ENCODE measurements at regions not wholly inside any gene's neighbourhood (a gene's known extent, or its start where the extent isn't known, plus 50 kb on each side); places are given as distances from the start of the nearest gene placed in this dataset.
"Not testable (repeated sequence)": the region's sequence is repeated elsewhere in the genome, so short reads cannot be mapped to it uniquely, and the experiment has no call there.

- Histone ChIP-seq H3K14ac (ENCODE audit: low read length) (no peak overlapping the region), H2BK12ac (ENCODE audit: low read length) (no peak overlapping the region), H3K27ac (replicated peaks; ENCODE audit: low read length) (no peak overlapping the region), H3K4me1 (ENCODE audit: control insufficient read depth in 2 of 2, insufficient read depth in 1 of 2, low read depth in 1 of 2, low read length in 2 of 2) (peaks cover 0 to 1% of the 10 kb centered on the region in 2 donors), H2BK15ac (ENCODE audit: low read length) (no peak overlapping the region), H2AFZ (ENCODE audit: low read length) (no peak overlapping the region), H4K8ac (ENCODE audit: low read depth, low read length) (no peak overlapping the region), H3K36me3 (replicated peaks in 1 of 2; ENCODE audit: control insufficient read depth in 2 of 2, insufficient read depth in 2 of 2, low read length in 2 of 2) (no peaks in the 10 kb centered on the region), H3K79me1 (ENCODE audit: low read depth, low read length) (no peaks in the 10 kb centered on the region), H3K4me3 (ENCODE audit: low read length in 2 of 2) (no peak overlapping the region), H3K9ac (ENCODE audit: low read depth, low read length, poor library complexity) (no peak overlapping the region), H2BK5ac (ENCODE audit: low read length) (no peak overlapping the region), H3K23ac (ENCODE audit: low read depth, low read length, poor library complexity) (no peak overlapping the region), H3K18ac (ENCODE audit: low read length) (no peak overlapping the region), H4K91ac (ENCODE audit: low read depth, low read length, poor library complexity) (no peak overlapping the region), H2AK5ac (ENCODE audit: low read depth, low read length) (no peak overlapping the region), H3K9me3 (replicated peaks in 1 of 2; ENCODE audit: control insufficient read depth in 2 of 2, insufficient read depth in 1 of 2, low read depth in 1 of 2, low read length in 2 of 2) (no peaks in the 10 kb centered on the region), H2BK120ac (ENCODE audit: low read depth, low read length) (no peak overlapping the region), H3K4me2 (ENCODE audit: insufficient read depth, low read length, poor library complexity, severe bottlenecking) (no peak overlapping the region), H3K27me3 (ENCODE audit: control insufficient read depth in 3 of 3, insufficient read depth in 3 of 3, low read depth in 1 of 3, low read length in 3 of 3) (no peaks in the 10 kb centered on the region), H3K4ac (ENCODE audit: low read length) (no peak overlapping the region)
- peak; percentile 33 for DNase-seq (ENCODE audit: low spot score)
These were observed 132.9 kb upstream of the DAAM1 start for GRCh38 chr14:59055439-59056045.

DNA sequence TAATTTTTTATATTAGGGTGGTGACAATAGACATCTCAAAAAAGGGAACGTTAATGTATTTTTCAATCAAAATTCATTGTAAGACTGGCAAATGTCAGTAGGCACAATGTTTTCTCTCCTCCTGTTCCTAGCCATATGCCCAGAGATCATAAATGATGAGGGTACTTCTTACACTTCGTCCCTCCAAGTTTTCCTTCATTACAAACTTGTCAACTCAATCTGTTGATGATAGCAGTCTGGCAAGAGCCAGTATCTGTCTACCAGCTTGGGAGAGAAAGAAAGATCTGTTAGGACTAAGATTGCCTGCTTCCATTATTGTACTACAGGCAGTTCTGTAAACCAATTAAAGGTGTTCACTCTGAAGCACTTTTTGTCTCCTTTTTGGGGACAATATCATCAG lies 130.9 kb upstream of the DAAM1 start:
- Histone ChIP-seq H3K9me3 (replicated peaks in 1 of 2; ENCODE audit: control insufficient read depth in 2 of 2, insufficient read depth in 1 of 2, low read depth in 1 of 2, low read length in 2 of 2) (no peaks in the 10 kb centered on the region), H3K27ac (replicated peaks; ENCODE audit: low read length) (no peak overlapping the region), H2BK120ac (ENCODE audit: low read depth, low read length) (no peak overlapping the region), H3K79me1 (ENCODE audit: low read depth, low read length) (no peaks in the 10 kb centered on the region), H3K4me2 (ENCODE audit: insufficient read depth, low read length, poor library complexity, severe bottlenecking) (no peak overlapping the region), H2BK5ac (ENCODE audit: low read length) (no peak overlapping the region), H2BK12ac (ENCODE audit: low read length) (no peak overlapping the region), H2AFZ (ENCODE audit: low read length) (no peak overlapping the region), H3K9ac (ENCODE audit: low read depth, low read length, poor library complexity) (no peak overlapping the region), H3K4me1 (ENCODE audit: control insufficient read depth in 2 of 2, insufficient read depth in 1 of 2, low read depth in 1 of 2, low read length in 2 of 2) (peaks cover 0 to 1% of the 10 kb centered on the region in 2 donors), H3K14ac (ENCODE audit: low read length) (no peak overlapping the region), H2BK15ac (ENCODE audit: low read length) (no peak overlapping the region), H4K91ac (ENCODE audit: low read depth, low read length, poor library complexity) (no peak overlapping the region), H2AK5ac (ENCODE audit: low read depth, low read length) (no peak overlapping the region), H3K4me3 (ENCODE audit: low read length in 2 of 2) (no peak overlapping the region), H3K18ac (ENCODE audit: low read length) (no peak overlapping the region), H3K23ac (ENCODE audit: low read depth, low read length, poor library complexity) (no peak overlapping the region), H4K8ac (ENCODE audit: low read depth, low read length) (no peak overlapping the region), H3K4ac (ENCODE audit: low read length) (no peak overlapping the region), H3K36me3 (replicated peaks in 1 of 2; ENCODE audit: control insufficient read depth in 2 of 2, insufficient read depth in 2 of 2, low read length in 2 of 2) (no peaks in the 10 kb centered on the region), H3K27me3 (ENCODE audit: control insufficient read depth in 3 of 3, insufficient read depth in 3 of 3, low read depth in 1 of 3, low read length in 3 of 3) (no peaks in the 10 kb centered on the region)
- no CpG with 5 or more reads among the region's 2 CpGs for WGBS, 2 donors (ENCODE audit: extremely low coverage in 2 of 2, insufficient read length in 2 of 2, insufficient replicate concordance in 1 of 2)
- no peak for DNase-seq (ENCODE audit: low spot score)

- not testable (repeated sequence) for DNase-seq (ENCODE audit: low spot score); H2AK5ac ChIP-seq (ENCODE audit: low read depth, low read length); H3K27ac ChIP-seq (replicated peaks; ENCODE audit: low read length); H2AFZ ChIP-seq (ENCODE audit: low read length); H2BK15ac ChIP-seq (ENCODE audit: low read length); H3K9ac ChIP-seq (ENCODE audit: low read depth, low read length, poor library complexity); H3K36me3 ChIP-seq (replicated peaks in 1 of 2; ENCODE audit: control insufficient read depth in 2 of 2, insufficient read depth in 2 of 2, low read length in 2 of 2); H3K4me3 ChIP-seq (ENCODE audit: low read length in 2 of 2); H3K4ac ChIP-seq (ENCODE audit: low read length); H3K9me3 ChIP-seq (replicated peaks in 1 of 2; ENCODE audit: control insufficient read depth in 2 of 2, insufficient read depth in 1 of 2, low read depth in 1 of 2, low read length in 2 of 2); H3K27me3 ChIP-seq (ENCODE audit: control insufficient read depth in 3 of 3, insufficient read depth in 3 of 3, low read depth in 1 of 3, low read length in 3 of 3); H3K4me1 ChIP-seq (ENCODE audit: control insufficient read depth in 2 of 2, insufficient read depth in 1 of 2, low read depth in 1 of 2, low read length in 2 of 2); H3K79me1 ChIP-seq (ENCODE audit: low read depth, low read length); H3K14ac ChIP-seq (ENCODE audit: low read length); H3K18ac ChIP-seq (ENCODE audit: low read length); H4K91ac ChIP-seq (ENCODE audit: low read depth, low read length, poor library complexity); H3K4me2 ChIP-seq (ENCODE audit: insufficient read depth, low read length, poor library complexity, severe bottlenecking); H4K8ac ChIP-seq (ENCODE audit: low read depth, low read length); H2BK12ac ChIP-seq (ENCODE audit: low read length); H2BK5ac ChIP-seq (ENCODE audit: low read length); H3K23ac ChIP-seq (ENCODE audit: low read depth, low read length, poor library complexity); H2BK120ac ChIP-seq (ENCODE audit: low read depth, low read length)
- WGBS, 2 donors (ENCODE audit: extremely low coverage in 2 of 2, insufficient read length in 2 of 2, insufficient replicate concordance in 1 of 2), result no CpG with 5 or more reads among the region's 30 CpGs
These were observed 129.7 kb upstream of the DAAM1 start for GRCh38 chr14:59058776-59059175.

DNA sequence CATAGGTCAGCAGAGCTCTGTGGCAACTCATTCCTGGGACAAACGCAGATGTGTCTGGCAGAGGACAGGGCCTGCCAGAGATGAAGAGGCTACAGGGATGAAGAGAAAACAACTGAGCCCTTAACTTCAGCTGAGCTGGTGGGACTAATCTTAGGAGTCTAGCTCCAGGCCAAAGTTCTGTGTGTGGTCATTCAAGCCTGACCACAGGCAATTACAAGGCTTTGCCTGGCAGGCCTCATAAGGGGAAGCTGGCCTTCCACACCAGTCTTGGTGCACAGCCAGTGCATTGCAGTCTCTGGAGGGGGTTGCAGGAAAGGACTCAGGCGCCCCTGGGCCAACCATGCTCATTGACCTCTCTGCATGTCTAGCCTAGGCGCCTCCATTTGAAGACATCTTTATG lies 127.6 kb upstream of the DAAM1 start:
- H3K79me1 ChIP-seq (ENCODE audit: low read depth, low read length), result no peaks in the 10 kb centered on the region

More for the DNA sequence above, 127.6 kb upstream of the DAAM1 start:
- Histone ChIP-seq H2BK12ac (ENCODE audit: low read length) (no peak overlapping the region), H3K36me3 (replicated peaks in 1 of 2; ENCODE audit: control insufficient read depth in 2 of 2, insufficient read depth in 2 of 2, low read length in 2 of 2) (no peaks in the 10 kb centered on the region), H3K9me3 (replicated peaks in 1 of 2; ENCODE audit: control insufficient read depth in 2 of 2, insufficient read depth in 1 of 2, low read depth in 1 of 2, low read length in 2 of 2) (no peaks in the 10 kb centered on the region), H3K4me1 (ENCODE audit: control insufficient read depth in 2 of 2, insufficient read depth in 1 of 2, low read depth in 1 of 2, low read length in 2 of 2) (peaks cover 0 to 1% of the 10 kb centered on the region in 2 donors), H3K9ac (ENCODE audit: low read depth, low read length, poor library complexity) (no peak overlapping the region), H2BK5ac (ENCODE audit: low read length) (no peak overlapping the region), H3K27me3 (ENCODE audit: control insufficient read depth in 3 of 3, insufficient read depth in 3 of 3, low read depth in 1 of 3, low read length in 3 of 3) (no peaks in the 10 kb centered on the region), H2AFZ (ENCODE audit: low read length) (no peak overlapping the region), H3K18ac (ENCODE audit: low read length) (no peak overlapping the region), H3K27ac (replicated peaks; ENCODE audit: low read length) (no peak overlapping the region), H2BK15ac (ENCODE audit: low read length) (no peak overlapping the region), H4K91ac (ENCODE audit: low read depth, low read length, poor library complexity) (no peak overlapping the region), H3K14ac (ENCODE audit: low read length) (no peak overlapping the region), H4K8ac (ENCODE audit: low read depth, low read length) (no peak overlapping the region), H2AK5ac (ENCODE audit: low read depth, low read length) (no peak overlapping the region), H3K4me3 (ENCODE audit: low read length in 2 of 2) (no peak overlapping the region), H2BK120ac (ENCODE audit: low read depth, low read length) (no peak overlapping the region), H3K23ac (ENCODE audit: low read depth, low read length, poor library complexity) (no peak overlapping the region), H3K4me2 (ENCODE audit: insufficient read depth, low read length, poor library complexity, severe bottlenecking) (no peak overlapping the region), H3K4ac (ENCODE audit: low read length) (no peak overlapping the region)
- no CpG with 5 or more reads among the region's 3 CpGs for WGBS, 2 donors (ENCODE audit: extremely low coverage in 2 of 2, insufficient read length in 2 of 2, insufficient replicate concordance in 1 of 2)
- no peak for DNase-seq (ENCODE audit: low spot score)

Data from neuronal stem cell (in vitro differentiated cells).